ENCODE measurements at regions not wholly inside any gene's neighbourhood (a gene's known extent, or its start where the extent isn't known, plus 50 kb on each side); places are given as distances from the start of the nearest gene placed in this dataset.

DNA sequence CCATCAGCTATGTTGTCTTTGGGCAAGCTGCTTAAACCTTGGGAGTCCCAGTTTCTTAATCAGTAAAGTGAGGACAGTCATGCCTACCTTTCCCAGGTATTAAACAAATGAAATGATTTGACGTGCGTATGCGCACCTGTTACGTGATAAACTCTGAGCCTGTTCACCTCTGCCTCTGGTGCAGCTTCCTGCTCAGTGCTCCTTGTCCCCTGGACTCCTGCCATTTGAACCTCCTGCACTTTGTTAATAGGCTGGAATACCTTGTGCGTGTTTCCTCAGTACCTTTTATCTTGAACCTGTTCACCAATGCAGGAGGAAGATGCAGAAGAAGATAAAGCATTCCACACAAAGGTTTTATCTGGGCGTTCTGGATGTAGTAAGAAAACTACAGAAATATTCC, 211.9 kb downstream of the CEP135 start:
- H3K4me3 ChIP-seq (replicated peaks in 1 of 3; ENCODE audit: low read depth in 2 of 3, low read length in 3 of 3) = no peak overlapping the region
- Mint-ChIP-seq H3K4me1 (no peaks in the 10 kb centered on the region), H3K36me3 (no peaks in the 10 kb centered on the region), H3K27ac (no peak overlapping the region), H3K27me3 (ENCODE audit: low read depth in 3 of 3) (peaks cover 0 to 2% (median 0%) of the 10 kb centered on the region in 3 donors), H3K4me3 (no peak overlapping the region), H3K9me3 (no peaks in the 10 kb centered on the region)
- intact Hi-C loops (cut with micrococcal nuclease) = no loop called here
- no peak overlapping the region for H3K27ac ChIP-seq (ENCODE audit: low read depth in 1 of 2, low read length in 2 of 2)
- H3K9ac ChIP-seq (ENCODE audit: insufficient read depth, low read length, poor library complexity, severe bottlenecking) = no peak overlapping the region
- WGBS (ENCODE audit: insufficient coverage) = 100% methylated on average over 4 of the region's 6 CpGs
- H3K27me3 ChIP-seq (ENCODE audit: control insufficient read depth in 2 of 2, insufficient read depth in 2 of 2, low read length in 2 of 2) = no peaks in the 10 kb centered on the region
- no peak for DNase-seq
- no peaks in the 10 kb centered on the region for H4K20me1 ChIP-seq (ENCODE audit: insufficient read depth, low read length)
- TF ChIP-seq, protein P1, sequence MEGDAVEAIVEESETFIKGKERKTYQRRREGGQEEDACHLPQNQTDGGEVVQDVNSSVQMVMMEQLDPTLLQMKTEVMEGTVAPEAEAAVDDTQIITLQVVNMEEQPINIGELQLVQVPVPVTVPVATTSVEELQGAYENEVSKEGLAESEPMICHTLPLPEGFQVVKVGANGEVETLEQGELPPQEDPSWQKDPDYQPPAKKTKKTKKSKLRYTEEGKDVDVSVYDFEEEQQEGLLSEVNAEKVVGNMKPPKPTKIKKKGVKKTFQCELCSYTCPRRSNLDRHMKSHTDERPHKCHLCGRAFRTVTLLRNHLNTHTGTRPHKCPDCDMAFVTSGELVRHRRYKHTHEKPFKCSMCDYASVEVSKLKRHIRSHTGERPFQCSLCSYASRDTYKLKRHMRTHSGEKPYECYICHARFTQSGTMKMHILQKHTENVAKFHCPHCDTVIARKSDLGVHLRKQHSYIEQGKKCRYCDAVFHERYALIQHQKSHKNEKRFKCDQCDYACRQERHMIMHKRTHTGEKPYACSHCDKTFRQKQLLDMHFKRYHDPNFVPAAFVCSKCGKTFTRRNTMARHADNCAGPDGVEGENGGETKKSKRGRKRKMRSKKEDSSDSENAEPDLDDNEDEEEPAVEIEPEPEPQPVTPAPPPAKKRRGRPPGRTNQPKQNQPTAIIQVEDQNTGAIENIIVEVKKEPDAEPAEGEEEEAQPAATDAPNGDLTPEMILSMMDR (IDR thresholded peaks at IDR 0.05) = no peak
- H3K36me3 ChIP-seq (replicated peaks in 1 of 2; ENCODE audit: control insufficient read depth in 1 of 2, insufficient read depth in 2 of 2, low read length in 2 of 2) = no peaks in the 10 kb centered on the region
- H3K9me3 ChIP-seq (replicated peaks in 1 of 2; ENCODE audit: control insufficient read depth in 1 of 2, insufficient read depth in 1 of 2, low read length in 2 of 2) = no peaks in the 10 kb centered on the region
- no peak overlapping the region for H3K4me2 ChIP-seq (replicated peaks; ENCODE audit: extremely low read depth, low read length, poor library complexity, severe bottlenecking)
- no peaks in the 10 kb centered on the region for H3K4me1 ChIP-seq (ENCODE audit: control insufficient read depth in 1 of 2, insufficient read depth in 2 of 2, low read length in 2 of 2)
- no peaks in the 10 kb centered on the region for H3K79me2 ChIP-seq (ENCODE audit: insufficient read depth, low read length)
- H2AFZ ChIP-seq (ENCODE audit: insufficient read depth, low read depth, low read length, poor library complexity, severe bottlenecking) = no peak overlapping the region

DNA sequence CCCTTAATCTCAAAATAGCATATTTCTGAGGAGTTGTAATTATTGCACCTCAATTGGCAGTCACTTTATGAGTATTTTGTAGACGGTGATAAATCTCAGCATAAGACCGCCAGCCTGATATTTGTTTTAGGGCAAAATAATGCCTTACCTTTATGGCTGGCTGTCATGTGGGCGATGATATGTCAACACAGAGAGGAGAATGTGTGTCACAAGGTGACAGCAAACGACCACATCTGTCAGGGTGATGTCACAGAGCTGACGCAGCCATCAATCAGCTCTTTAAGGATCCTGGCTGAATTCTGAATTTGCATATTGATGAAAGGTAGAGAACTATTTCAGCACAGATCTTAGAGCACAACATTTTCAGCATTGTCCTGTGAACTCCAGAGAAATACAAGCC, 209.7 kb downstream of the CEP135 start:
- Histone ChIP-seq H3K4me2 (replicated peaks; ENCODE audit: extremely low read depth, low read length, poor library complexity, severe bottlenecking) (no peak overlapping the region), H3K9me3 (replicated peaks in 1 of 2; ENCODE audit: control insufficient read depth in 1 of 2, insufficient read depth in 1 of 2, low read length in 2 of 2) (no peaks in the 10 kb centered on the region), H3K9ac (ENCODE audit: insufficient read depth, low read length, poor library complexity, severe bottlenecking) (no peak overlapping the region), H2AFZ (ENCODE audit: insufficient read depth, low read depth, low read length, poor library complexity, severe bottlenecking) (no peak overlapping the region), H3K79me2 (ENCODE audit: insufficient read depth, low read length) (no peaks in the 10 kb centered on the region), H4K20me1 (ENCODE audit: insufficient read depth, low read length) (no peaks in the 10 kb centered on the region), H3K36me3 (replicated peaks in 1 of 2; ENCODE audit: control insufficient read depth in 1 of 2, insufficient read depth in 2 of 2, low read length in 2 of 2) (no peaks in the 10 kb centered on the region), H3K4me3 (replicated peaks in 1 of 3; ENCODE audit: low read depth in 2 of 3, low read length in 3 of 3) (no peak overlapping the region), H3K27me3 (ENCODE audit: control insufficient read depth in 2 of 2, insufficient read depth in 2 of 2, low read length in 2 of 2) (no peaks in the 10 kb centered on the region), H3K27ac (ENCODE audit: low read depth in 1 of 2, low read length in 2 of 2) (no peak overlapping the region), H3K4me1 (ENCODE audit: control insufficient read depth in 1 of 2, insufficient read depth in 2 of 2, low read length in 2 of 2) (no peaks in the 10 kb centered on the region)
- DNase-seq = no peak
- no peaks in the 10 kb centered on the region for H3K36me3 Mint-ChIP-seq
- no peak overlapping the region for H3K27ac Mint-ChIP-seq
- intact Hi-C loops (cut with micrococcal nuclease) = no loop called here
- H3K4me1 Mint-ChIP-seq = no peaks in the 10 kb centered on the region
- TF ChIP-seq, protein P1 (IDR thresholded peaks at IDR 0.05) = no peak
- 95% methylated on average over 4 of the region's 5 CpGs for WGBS (ENCODE audit: insufficient coverage)
- H3K27me3 Mint-ChIP-seq (ENCODE audit: low read depth in 3 of 3) = peaks cover 0 to 2% (median 0%) of the 10 kb centered on the region in 3 donors
- no peaks in the 10 kb centered on the region for H3K9me3 Mint-ChIP-seq
- no peak overlapping the region for H3K4me3 Mint-ChIP-seq
